ENCODE measurements at regions not wholly inside any gene's neighbourhood (a gene's known extent, or its start where the extent isn't known, plus 50 kb on each side); places are given as distances from the start of the nearest gene placed in this dataset.

DNA sequence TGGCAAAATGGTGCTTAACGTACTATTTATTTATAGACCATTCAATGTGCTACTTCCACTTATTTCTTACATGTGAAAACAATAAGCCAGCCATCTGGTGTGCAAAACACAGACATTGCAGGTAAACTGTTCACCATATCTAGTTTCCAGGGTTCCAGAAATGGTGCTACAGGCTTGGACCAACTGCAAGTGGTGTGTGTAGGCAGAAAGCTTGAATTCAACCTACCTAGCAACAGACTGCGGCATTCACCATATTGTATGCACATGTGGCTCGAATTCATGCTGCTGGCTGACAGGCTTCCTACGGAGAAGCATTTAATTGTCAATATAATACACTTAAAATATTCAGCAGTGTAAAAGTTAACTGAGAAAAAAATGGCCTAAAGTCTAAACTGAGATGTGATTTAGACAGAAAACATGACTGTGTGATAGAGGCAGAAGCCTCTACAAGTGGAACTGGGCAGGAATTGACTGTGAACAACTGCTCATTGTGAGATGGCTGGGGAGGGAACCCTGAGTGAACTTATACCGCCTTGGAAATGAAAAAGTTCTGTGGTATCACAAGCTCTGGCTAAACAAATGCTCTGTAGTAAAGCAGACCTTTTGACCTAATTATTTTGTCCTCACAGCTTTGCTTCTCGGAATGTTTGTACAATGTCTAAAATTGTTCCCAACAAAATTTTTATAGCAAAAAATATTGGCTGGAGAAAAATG, 434.7 kb downstream of the GRIA2 start:
- DNase-seq = no peak

DNA sequence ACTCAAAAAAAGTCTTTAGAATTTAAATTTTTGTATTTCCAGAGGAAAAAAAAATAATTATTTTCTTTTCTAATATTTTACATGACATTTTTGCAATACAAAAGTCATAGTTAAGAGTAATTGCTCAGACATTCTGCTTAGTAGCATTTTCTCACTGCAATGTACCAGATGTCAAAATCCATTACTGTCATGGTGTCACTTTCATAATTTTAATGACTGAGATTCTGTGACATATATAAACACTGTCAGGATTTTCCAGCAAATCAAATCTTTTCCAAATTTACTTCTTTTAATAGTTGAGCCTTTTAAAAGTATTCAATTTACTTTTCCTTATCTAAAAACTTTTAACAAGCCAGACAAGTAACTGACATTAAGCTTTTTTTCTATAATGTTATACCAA, 422.7 kb downstream of the GRIA2 start:
- no peak for DNase-seq

DNA sequence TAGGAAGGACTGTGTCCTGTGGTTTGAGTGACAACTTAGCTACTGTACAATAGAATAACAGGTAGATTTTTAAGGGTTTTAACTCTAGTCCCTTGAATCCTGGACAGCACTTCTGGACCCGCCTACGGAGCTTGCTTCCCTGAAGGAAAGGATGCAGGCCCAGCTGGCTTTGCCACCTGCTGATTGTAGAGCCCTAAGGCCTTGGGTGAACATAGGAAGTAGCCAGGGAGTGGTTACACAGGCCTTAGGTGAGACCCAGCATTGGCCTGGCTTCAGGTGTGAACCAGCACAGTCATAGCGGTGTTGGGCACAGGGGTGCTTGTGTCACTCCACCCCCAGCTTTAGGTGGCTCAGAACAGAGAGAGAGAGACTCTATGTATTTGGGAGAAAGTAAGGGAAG, 413.5 kb downstream of the GRIA2 start:
- DNase-seq = no peak

DNA sequence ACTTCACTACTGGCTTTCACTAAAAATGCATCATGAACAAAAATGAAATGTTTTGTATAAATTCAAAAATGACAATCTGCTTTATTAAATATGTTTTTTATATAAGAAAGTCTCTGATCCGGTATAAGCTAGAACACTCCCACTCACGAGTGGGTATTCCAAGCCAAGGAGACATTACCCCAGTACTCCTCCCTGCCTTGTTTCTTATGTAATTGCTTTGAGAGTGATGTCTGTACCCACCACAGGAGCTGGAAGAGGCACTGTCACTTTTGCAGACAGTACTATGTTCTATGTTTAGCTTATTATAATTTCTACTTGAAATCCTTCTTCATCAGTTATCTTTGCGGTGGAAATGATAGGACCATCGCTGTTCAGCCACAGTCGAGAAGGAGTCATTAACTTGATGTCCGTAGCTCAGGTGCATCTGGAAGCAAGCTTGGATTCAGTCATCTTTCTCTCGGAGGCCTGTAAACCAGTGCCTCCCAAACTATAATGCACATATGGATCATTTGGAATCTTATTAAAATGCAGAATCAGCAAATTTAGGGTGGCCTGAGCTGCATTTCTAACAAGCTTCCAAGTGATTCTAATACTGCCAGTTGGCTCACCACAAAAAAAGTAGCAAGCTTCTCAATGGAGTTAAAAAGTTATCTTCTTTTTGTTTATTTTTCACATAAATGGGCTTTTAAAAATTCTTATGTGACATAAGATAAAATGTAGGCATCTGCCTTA, 396.4 kb downstream of the GRIA2 start:
- no peak for DNase-seq

DNA sequence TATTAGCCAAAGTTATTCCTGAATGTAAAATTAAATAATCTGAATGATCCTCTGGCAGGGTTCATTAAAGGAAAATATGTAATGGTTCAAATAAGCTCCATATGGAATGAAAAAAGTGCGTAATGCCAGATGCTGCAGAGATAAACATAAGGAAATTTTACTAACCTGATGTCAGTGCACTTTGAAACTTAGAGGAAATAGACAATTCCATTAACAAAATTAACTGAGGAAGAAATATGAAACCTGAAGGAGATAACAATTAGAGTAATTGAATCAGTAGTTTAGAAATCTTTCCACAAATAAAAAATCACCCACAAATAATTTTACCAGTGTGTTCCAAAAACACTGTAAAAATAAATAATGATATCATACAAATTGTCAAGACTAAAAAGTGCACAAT, 387.5 kb downstream of the GRIA2 start:
- DNase-seq = no peak

DNA sequence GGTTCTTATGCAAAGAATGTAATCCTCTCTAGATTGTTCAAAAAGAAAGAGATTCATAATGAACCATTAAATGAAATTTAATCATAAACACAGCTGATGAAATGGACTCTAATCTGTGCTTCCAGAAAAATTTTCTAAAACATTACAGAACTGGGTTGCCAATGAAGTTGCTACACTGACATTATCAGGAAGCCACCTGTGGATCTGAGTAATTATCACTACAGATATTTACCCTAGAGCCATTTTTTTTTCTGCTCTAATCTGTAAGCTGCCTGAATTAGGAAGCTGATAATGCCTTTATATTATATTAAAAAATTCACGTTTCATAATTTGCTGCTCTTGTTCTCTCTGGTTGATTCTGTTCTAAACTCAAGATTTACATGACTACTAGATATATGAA, 380.1 kb downstream of the GRIA2 start:
- DNase-seq = no peak

DNA sequence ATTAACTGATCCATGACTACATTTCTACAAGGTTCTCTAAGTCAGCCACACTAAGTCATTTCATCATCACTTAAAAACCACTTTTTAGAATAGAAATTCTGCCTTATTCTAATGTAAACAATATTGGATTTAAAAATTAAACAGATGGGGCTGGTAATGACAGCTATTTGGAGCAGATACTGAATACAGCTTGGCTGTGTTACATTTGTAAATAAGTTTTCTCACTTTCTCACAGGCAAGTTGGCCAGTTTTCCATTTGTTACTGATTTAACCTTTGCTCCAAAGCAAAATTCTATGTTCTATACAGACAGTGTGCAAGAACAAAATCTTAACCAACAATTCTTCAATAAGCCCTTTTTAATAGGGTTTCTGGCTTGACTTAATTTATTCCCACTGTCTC, 370.7 kb downstream of the GRIA2 start:
- DNase-seq = no peak

DNA sequence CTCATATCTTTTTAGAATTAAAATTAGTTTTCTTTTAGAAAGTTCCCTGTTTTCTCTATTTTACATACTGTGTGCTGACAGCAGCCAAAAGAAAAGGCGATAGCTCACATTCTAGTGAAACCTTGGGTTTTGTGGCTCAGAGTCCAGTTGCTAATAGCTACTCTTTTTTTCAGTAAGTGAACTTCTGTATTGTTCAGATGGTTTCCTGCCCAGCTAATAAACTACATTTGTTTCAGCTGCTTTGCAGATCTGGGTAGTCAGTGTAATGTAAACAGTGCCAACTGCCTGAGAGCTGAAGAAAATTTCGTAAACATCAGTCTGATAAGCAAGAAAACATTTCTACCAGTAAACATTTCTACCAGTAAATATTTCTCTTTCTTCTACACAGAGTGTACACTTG, 370.2 kb downstream of the GRIA2 start:
- DNase-seq = no peak

DNA sequence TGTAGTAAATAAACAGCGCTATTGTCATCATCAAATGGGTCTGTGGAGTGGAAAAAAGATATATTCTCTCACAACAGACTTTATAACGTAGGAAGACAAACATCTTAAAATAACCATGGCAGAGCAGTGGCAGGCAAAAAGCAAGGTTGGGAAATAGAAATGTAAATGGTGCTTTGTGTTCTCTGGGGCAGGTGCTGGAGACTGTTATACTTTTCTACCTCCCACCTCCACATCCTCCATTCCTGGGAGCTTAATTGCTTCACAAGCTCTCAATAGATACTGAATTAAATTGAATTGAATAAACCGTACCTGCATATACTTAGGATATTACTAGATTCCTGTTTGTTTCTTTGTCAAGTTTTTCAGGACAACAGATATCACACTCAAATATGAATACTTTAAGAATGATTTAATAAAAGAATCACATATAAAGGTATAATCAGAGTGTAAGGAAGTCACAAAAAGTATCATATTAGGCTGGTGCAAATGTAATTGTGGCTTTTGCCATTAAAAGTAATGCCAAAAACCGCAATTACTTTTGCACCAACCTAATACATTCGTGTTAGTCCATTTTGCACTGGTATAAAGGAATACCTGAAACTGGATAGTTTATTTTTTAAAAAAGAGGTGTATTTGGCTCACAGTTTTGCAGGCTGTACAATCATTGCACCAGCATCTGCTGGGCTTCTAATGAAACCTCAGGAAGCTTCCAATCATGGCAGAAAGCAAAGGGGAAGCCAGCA, 367.3 kb downstream of the GRIA2 start:
- DNase-seq = no peak

DNA sequence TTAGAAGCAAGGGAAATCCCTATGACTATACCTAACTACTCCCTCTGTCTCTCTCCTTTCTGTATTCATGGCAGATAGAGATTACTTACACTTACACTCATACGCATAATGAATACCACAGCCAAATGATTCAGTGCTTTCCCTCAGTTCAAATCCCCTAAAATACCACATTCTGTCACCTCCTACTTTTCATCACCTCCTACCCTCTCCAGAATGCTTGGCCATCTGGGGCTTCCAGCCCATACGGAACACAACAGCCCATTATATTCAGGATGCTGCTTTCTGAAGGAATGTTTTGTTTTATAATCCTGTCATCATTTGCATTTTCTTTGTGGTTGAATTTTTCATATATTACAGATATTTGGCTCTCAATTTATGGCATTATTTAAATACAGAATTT, 361.6 kb downstream of the GRIA2 start:
- DNase-seq = no peak

DNA sequence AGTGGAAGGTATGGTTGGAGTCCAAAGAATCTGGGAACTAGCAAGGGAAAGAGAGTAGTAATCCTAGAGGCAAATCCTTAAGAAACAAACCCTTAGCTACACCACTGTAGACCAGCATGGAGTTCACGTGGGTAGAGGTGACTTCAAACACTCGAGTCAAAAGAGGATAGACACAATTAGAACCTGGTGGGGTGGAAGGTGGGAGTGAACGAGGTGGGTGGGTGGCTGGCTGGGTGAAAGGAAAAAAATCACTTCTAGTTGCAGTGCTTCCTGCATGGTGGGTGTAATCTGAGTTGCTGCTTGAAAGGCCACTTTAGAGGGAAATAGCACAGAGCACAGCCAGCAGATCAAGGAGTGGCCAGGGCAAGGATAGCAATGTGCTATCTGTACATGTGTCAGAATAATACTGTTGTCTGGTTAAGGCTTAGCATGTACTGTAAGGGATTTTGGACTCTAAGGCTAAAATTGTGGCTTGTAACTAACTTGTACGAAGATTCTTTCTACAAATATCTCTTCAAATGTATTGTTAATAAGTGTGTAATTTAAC, 356.2 kb downstream of the GRIA2 start:
- no peak for DNase-seq

DNA sequence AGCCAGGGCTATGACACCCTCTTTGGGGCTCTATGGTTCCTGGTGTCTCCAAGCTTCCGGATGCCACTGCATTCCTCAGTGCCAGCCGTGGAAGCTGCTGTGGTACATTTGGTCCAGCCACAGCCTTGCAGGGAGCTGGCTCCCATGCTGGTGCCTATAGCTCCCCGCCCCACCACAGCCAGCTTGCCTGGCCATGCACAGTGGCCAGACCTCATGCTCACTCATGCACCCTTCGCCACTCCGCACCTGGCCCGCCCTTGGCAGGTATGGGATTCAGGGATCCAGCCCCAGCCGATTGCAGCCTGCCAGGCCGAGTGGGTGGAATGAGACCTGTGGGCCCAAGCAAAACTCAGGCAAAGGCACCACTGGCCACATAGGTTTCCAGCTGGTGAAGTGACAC, 354.8 kb downstream of the GRIA2 start:
- no peak for DNase-seq

DNA sequence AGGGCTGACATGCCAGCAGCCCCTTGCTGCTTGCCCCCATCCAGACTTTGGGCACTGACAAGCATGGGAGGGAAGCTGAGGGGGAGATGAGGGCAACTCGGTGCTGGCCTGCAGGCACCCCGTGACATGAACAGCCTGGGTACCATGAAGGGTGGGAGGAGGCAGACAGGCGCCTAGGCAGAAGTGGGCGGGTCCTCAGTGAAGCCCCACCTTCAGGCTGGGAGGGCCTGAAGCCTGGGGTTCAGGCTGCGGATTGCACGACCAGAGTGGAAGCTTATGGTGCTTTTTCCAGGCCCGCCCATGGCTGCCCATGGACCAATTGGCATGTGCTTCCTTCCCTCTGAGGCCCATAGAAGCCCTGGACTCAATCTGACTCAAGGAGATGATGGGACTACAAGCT, 354.1 kb downstream of the GRIA2 start:
- DNase-seq = no peak

DNA sequence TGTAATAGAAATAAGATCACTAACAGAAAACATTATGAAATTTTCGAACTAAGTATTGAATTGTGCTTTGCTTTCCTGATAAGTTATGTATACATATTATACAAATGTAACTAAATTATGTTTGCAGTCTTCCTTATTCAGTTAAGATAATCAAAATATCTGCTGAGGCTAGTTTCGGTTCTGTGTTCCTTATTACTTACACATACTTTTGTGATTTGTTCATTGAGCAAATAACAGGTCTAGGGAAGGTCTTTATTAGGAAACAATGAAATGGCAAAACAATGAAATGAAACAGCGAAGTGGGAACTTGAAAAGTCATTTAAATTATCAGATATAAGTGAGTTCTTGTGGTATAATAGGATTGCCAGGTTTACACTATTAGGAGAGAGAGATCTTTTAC, 352.4 kb downstream of the GRIA2 start:
- DNase-seq = no peak

DNA sequence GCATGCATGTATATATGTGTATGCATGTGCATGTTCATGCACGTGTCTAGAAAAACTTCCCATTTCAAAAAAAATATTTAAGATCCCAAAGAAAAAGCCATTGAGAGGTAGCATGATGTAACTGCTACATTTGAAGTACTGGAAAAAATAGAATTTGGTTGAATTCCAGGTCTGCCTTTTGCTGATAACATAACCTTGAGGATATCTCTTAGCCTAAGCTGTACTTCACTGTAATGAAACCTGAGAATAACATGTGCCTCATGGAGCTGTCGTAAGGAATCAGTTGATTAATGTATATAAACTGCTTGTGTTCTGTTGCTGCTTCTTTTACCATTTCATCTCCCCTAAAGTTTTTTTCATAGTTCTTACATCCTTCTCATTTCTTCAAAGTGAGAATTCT, 351.8 kb downstream of the GRIA2 start:
- DNase-seq = no peak

DNA sequence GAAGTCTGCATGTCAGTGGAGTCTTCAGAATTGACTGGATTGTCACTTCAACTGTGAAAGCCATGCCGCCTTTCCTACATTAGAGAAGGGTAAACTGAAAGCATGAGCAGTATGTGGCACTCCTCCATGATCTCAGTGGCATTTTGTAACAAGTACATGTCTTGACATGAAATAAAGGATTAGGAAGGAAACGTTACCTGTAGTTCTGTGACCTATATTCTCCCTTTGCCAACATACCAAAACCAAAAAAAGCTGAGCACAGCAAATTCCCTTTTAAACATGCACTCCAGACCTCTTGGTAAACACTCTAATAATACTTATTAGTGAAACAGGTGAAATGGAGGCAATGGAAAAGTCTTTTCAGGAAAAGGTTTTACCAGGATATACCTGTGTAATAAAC, 344.2 kb downstream of the GRIA2 start:
- no peak for DNase-seq

DNA sequence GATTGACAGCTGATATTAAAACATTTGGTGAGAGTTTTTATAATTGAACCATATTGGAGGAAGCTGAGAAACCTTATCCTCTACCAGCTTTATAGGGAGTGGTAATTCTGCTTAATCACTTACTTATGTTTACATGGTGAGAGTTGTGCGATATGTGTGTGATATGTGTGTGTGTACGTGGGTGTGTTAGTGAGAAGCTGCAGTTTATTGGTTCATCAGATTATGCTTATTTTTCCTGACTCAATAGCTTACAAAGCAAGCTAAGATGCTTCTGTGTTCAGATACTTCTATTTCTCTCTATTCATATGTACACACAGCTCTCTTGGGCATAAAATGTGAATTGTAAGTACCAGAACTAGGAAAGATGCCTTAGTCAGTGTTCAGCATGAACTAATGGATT, 343.7 kb downstream of the GRIA2 start:
- no peak for DNase-seq

DNA sequence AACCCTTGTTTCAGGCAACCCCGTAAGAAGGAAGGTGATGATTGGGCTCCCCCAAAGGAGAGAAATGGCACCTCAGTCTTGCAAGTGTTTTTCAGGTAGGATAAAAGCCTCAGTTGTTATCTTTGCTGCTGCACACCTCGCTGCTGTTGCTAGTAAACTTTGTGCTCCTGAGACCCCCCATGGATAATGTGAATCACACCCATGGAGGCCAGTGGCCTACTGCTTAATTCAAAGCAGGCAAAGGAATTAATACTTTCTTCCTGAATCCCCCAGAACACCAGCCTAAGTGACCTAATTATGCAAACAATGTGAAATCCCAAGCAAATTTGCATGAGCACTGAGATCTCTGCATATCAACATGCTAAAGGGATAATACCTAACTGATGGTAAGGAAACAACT, 337.5 kb downstream of the GRIA2 start:
- DNase-seq = no peak

DNA sequence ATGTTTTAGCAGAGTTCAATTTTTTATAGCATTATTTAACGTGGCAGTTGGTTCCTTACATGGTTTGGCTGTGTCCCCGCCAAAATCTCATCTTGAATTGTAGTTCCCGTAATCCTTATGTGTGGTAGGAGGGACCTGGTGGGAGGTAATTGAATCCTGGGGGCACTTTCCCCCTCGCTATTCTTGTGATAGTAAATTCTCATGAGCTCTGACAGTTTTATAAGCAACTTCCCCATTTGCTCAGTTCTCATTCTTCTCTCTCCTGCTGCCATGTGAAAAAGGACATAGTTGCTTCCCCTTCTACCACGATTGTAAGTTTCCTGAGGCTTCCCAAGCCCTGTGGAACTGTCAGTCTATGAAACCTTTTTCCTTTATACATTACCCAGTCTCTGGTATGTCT, 329.5 kb downstream of the GRIA2 start:
- no peak for DNase-seq

DNA sequence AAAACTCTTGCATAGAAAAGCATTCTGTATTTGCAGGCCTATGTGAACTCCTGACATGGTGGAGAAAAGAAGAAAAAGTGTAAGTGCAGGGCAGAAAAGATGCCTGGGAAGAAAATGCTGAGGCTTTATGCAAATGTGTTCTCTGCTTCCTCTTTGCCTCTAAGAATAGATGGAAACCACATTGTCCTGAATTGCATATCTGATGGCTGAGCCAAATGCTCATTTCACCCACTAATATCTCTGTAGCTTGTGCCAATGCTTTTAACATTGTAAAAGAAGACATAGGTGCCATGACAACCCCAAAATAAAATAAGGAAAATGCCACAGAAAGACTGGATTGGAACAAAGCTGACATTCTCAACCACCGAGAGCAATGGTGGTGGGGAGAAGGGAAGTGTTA, 307.4 kb downstream of the GRIA2 start:
- no peak for DNase-seq

DNA sequence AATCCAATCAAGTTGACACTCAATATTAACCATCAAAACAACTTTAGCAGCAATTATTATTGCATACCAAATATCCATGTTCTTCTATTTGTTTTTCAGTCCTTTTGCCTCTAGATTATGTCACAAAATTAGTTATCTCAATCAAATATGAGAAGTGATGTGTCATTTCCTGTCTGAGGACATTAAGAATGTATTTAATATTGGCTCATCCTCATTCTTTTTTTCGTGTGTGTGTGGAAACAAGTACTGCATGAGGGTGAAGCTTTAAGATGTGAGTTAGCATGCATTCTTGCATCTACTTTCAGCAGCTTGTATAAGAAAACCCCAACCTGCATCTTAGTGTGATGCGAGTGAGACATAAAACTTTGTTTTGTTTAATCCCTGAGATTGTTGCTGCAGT, 301.4 kb downstream of the GRIA2 start:
- no peak for DNase-seq

DNA sequence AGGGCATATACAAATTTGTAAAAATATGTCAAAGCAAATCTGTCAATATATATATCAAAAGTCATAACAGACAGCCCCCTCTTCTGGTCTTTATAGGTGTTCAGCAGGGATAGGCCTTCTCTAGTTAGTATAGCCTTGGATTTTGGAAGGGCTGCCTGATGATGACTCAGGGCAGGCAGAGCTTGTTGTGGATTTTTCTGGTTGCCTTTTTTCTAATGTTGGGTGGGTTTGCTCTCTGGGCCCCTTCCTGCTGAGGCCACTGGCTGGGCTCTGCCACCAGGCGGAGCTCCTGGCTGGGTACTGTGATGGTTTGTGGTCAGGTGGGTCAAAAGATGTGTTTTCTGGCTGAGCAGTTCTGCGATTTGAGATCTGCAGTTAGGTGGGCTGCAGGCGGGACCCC, 294.2 kb downstream of the GRIA2 start:
- no peak for DNase-seq

DNA sequence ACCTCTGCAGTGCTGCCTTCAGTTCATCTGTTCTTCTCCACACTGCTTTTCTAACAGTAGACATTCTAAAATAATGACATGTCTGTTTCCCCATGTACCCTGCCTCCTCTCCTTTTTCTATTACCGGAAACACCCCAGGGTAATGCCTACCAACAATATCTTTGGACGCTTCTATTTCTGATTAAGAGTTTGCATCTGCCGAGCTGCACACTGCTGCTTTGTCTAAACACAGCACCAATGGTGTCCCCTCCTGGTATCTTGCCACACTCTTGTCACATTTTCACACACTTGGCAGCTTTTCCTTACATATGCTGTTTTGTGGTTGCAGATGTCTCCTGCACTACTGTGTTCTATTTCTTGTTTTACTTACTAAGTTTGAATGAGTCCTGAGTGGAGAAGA, 288.8 kb downstream of the GRIA2 start:
- DNase-seq = no peak

DNA sequence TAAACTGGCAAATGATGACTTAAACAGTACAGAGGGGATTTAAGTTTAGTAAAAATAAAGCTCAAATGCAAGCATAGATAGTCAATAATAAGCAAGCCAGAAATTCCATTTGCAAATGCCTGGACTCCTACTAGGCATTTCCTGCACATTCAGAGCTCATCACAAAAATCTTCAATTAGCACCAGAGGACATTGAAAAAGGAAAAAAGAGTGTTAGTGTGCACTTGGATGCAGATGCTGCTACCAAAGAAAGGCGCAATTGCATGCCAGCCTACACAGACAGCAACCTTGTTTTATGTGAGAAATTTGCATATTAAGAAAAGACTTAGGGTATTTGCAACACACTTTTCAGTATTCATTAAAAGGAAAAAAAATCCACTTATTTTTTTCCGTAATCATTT, 282.1 kb downstream of the GRIA2 start:
- no peak for DNase-seq

Measured in stimulated activated CD4-positive, alpha-beta T cell treated with anti-CD3 and anti-CD28 coated beads, Interleukin-2, amount 100 ng/mL, for 48 hours (primary cell).